HL-60 (cell line): ENCODE measurements at regions not wholly inside any gene's neighbourhood (a gene's known extent, or its start where the extent isn't known, plus 50 kb on each side); places are given as distances from the start of the nearest gene placed in this dataset.

Experiments used
- DNase-seq, 2 experiments: peaks; one replicate each; pipeline ENCODE4 v3.0.0-alpha.2; 2010 to 2020; ENCODE audit warnings: low read depth in 1 of 2, low spot score in 1 of 2
- H3K27ac ChIP-seq: fragments of 250-450 bp; sonication (Bioruptor Pico); replicated peaks from 2 replicates; pipeline ENCODE4 v1.5.1; 2020; ENCODE audit warnings: mild to moderate bottlenecking, moderate library complexity
- H3K27me3 ChIP-seq: fragments of 250-450 bp; sonication (Bioruptor Pico); 2 replicates; pipeline ENCODE4 v1.5.1; 2021; ENCODE audit warnings: mild to moderate bottlenecking, moderate library complexity; ENCODE audit not compliant: insufficient read depth, poor library complexity, severe bottlenecking
- H3K4me3 ChIP-seq: replicated peaks from 2 replicates; pipeline ENCODE4 v1.5.1; 2011; ENCODE audit warnings: mild to moderate bottlenecking, control low read depth, low read length; ENCODE audit not compliant: insufficient read depth
- CTCF ChIP-seq: IDR thresholded peaks from one replicate; pipeline ENCODE4 v1.5.1; 2011; ENCODE audit warnings: low read length, control low read depth, inconsistent platforms; ENCODE audit not compliant: insufficient read depth
- GABPA ChIP-seq: IDR thresholded peaks from 2 replicates; pipeline ENCODE4 v1.6.1; 2012; ENCODE audit warnings: low read depth
- POLR2AphosphoS5 ChIP-seq: IDR thresholded peaks from 2 replicates; pipeline ENCODE4 v1.6.1; 2012; ENCODE audit warnings: low read depth
- SPI1 ChIP-seq: IDR thresholded peaks from 2 replicates; pipeline ENCODE4 v1.6.1; 2012; ENCODE audit warnings: low read depth, mild to moderate bottlenecking, borderline replicate concordance
- TF ChIP-seq, protein P1 (sequence below): IDR thresholded peaks from 2 replicates; pipeline ENCODE4 v1.6.1; 2012; ENCODE audit warnings: low read depth; ENCODE audit not compliant: insufficient replicate concordance

- TF ChIP-seq GABPA (no peak), CTCF (no peak), SPI1 (no peak), POLR2AphosphoS5 (no peak)
- TF ChIP-seq, protein P1, sequence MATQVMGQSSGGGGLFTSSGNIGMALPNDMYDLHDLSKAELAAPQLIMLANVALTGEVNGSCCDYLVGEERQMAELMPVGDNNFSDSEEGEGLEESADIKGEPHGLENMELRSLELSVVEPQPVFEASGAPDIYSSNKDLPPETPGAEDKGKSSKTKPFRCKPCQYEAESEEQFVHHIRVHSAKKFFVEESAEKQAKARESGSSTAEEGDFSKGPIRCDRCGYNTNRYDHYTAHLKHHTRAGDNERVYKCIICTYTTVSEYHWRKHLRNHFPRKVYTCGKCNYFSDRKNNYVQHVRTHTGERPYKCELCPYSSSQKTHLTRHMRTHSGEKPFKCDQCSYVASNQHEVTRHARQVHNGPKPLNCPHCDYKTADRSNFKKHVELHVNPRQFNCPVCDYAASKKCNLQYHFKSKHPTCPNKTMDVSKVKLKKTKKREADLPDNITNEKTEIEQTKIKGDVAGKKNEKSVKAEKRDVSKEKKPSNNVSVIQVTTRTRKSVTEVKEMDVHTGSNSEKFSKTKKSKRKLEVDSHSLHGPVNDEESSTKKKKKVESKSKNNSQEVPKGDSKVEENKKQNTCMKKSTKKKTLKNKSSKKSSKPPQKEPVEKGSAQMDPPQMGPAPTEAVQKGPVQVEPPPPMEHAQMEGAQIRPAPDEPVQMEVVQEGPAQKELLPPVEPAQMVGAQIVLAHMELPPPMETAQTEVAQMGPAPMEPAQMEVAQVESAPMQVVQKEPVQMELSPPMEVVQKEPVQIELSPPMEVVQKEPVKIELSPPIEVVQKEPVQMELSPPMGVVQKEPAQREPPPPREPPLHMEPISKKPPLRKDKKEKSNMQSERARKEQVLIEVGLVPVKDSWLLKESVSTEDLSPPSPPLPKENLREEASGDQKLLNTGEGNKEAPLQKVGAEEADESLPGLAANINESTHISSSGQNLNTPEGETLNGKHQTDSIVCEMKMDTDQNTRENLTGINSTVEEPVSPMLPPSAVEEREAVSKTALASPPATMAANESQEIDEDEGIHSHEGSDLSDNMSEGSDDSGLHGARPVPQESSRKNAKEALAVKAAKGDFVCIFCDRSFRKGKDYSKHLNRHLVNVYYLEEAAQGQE = no peak
- H3K27ac ChIP-seq = no peak overlapping the region
- H3K4me3 ChIP-seq = no peak overlapping the region
- H3K27me3 ChIP-seq = no peaks in the 10 kb centered on the region
- no peak for DNase-seq
Measured at GRCh38 chr4:111957116-111957515, 188.1 kb upstream of the FAM241A start.

- DNase-seq = no peak
- TF ChIP-seq, protein P1 = no peak
- TF ChIP-seq POLR2AphosphoS5 (no peak), GABPA (no peak), CTCF (no peak), SPI1 (no peak)
- Histone ChIP-seq H3K4me3 (no peak overlapping the region), H3K27me3 (no peaks in the 10 kb centered on the region), H3K27ac (no peak overlapping the region)
Measured at GRCh38 chr4:111957997-111958396, 187.3 kb upstream of the FAM241A start.

DNA sequence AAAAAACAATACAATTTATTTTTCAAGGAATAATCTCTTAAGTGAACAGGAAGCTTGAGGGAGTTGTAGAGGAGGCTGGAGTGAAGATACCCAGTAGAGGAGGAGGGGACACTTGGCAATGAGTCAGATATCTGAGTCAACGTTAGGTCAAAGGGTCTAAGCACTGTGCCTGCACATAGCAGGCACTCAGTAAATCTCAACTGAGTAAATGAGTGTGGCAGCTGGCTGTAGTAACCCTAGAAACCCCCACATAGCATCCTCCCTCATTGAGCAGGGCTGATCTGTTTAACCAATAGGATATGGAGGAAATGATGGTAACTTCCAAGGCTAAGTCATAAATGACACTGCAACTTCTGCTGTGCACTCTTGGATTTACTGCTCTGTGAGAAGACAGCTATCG is 186.0 kb upstream of the FAM241A start:
- no peaks in the 10 kb centered on the region for H3K27me3 ChIP-seq
- H3K27ac ChIP-seq = no peak overlapping the region
- no peak overlapping the region for H3K4me3 ChIP-seq
- peak in 1 of 2 experiments; percentile 29 for DNase-seq
- TF ChIP-seq SPI1 = no peak
- TF ChIP-seq POLR2AphosphoS5 = no peak
- no peak for TF ChIP-seq CTCF
- TF ChIP-seq GABPA = no peak
- TF ChIP-seq, protein P1 = no peak
